Ishikawa (cell line): ENCODE measurements at regions not wholly inside any gene's neighbourhood (a gene's known extent, or its start where the extent isn't known, plus 50 kb on each side); places are given as distances from the start of the nearest gene placed in this dataset.

Experiments
- CEBPB ChIP-seq: IDR thresholded peaks from 2 replicates; pipeline ENCODE4 v1.6.1; 2012
- CREB1 ChIP-seq: IDR thresholded peaks from 2 replicates; pipeline ENCODE4 v1.6.1; 2012; ENCODE audit warnings: low read depth
- EGR1 ChIP-seq: IDR thresholded peaks from 2 replicates; pipeline ENCODE4 v1.6.1; 2012
- EP300 ChIP-seq: IDR thresholded peaks from 2 replicates; pipeline ENCODE4 v1.6.1; 2012; ENCODE audit warnings: borderline replicate concordance
- FOXM1 ChIP-seq: IDR thresholded peaks from 2 replicates; pipeline ENCODE4 v1.6.1; 2012; ENCODE audit warnings: low read depth, borderline replicate concordance
- NFIC ChIP-seq: IDR thresholded peaks from 2 replicates; pipeline ENCODE4 v1.6.1; 2012
- RAD21 ChIP-seq: IDR thresholded peaks from 2 replicates; pipeline ENCODE4 v1.6.1; 2012; ENCODE audit warnings: low read depth
- TAF1 ChIP-seq: IDR thresholded peaks from 2 replicates; pipeline ENCODE4 v1.6.1; 2012; ENCODE audit warnings: low read depth, mild to moderate bottlenecking
- TCF12 ChIP-seq: IDR thresholded peaks from 2 replicates; pipeline ENCODE4 v1.6.1; 2012; ENCODE audit warnings: low read depth
- TEAD4 ChIP-seq: IDR thresholded peaks from 2 replicates; pipeline ENCODE4 v1.6.1; 2012
- YY1 ChIP-seq: IDR thresholded peaks from 2 replicates; pipeline ENCODE4 v1.6.1; 2012; ENCODE audit warnings: low read depth
- ZBTB7A ChIP-seq: IDR thresholded peaks from 2 replicates; pipeline ENCODE4 v1.6.1; 2012; ENCODE audit warnings: low read depth
- TF ChIP-seq, protein P1 (sequence below): IDR thresholded peaks from 2 replicates; pipeline ENCODE4 v1.6.1; 2012
- TF ChIP-seq, protein P2 (sequence below): IDR thresholded peaks from 2 replicates; pipeline ENCODE4 v1.6.1; 2012; ENCODE audit warnings: low read depth, mild to moderate bottlenecking
- TF ChIP-seq, protein P3 (sequence below): IDR thresholded peaks from 2 replicates; pipeline ENCODE4 v1.6.1; 2012

DNA sequence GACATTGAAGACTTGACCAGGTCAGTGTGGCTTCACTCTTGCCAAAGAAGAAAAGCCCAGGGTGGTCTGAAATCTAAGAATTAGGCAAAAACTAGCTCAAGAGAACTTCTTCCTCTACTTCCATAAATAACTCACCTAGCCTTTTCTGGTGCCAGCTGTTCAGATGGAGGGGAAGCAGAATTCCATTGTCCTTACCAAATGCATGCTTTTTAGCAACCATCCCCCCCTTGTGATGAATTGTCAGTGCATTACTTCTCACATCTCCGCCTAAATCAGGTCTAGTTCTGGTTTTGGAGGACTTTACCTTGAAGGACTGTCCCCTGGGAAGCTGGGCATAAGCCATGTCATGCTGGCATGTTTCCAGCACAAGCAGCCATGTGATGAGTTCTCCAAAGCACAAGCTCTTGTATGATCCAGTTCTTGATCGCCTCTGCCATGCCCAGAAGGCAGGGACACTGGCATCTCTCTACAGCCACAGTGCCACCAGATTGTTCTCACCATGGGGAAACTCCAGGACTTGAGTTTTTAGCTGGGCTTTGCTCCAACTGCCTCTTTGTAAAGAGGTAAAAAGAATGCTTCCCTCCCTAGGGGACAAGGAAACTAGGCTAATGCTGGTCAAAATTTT, 96.4 kb upstream of the IL12A start:
- no peak for TF ChIP-seq CEBPB
- no peak for TF ChIP-seq TEAD4
- no peak for TF ChIP-seq FOXM1
- no peak for TF ChIP-seq YY1
- no peak for TF ChIP-seq NFIC
- TF ChIP-seq CREB1, result no peak
- TF ChIP-seq, protein P1, sequence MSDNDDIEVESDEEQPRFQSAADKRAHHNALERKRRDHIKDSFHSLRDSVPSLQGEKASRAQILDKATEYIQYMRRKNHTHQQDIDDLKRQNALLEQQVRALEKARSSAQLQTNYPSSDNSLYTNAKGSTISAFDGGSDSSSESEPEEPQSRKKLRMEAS, result no peak
- TF ChIP-seq, protein P2, sequence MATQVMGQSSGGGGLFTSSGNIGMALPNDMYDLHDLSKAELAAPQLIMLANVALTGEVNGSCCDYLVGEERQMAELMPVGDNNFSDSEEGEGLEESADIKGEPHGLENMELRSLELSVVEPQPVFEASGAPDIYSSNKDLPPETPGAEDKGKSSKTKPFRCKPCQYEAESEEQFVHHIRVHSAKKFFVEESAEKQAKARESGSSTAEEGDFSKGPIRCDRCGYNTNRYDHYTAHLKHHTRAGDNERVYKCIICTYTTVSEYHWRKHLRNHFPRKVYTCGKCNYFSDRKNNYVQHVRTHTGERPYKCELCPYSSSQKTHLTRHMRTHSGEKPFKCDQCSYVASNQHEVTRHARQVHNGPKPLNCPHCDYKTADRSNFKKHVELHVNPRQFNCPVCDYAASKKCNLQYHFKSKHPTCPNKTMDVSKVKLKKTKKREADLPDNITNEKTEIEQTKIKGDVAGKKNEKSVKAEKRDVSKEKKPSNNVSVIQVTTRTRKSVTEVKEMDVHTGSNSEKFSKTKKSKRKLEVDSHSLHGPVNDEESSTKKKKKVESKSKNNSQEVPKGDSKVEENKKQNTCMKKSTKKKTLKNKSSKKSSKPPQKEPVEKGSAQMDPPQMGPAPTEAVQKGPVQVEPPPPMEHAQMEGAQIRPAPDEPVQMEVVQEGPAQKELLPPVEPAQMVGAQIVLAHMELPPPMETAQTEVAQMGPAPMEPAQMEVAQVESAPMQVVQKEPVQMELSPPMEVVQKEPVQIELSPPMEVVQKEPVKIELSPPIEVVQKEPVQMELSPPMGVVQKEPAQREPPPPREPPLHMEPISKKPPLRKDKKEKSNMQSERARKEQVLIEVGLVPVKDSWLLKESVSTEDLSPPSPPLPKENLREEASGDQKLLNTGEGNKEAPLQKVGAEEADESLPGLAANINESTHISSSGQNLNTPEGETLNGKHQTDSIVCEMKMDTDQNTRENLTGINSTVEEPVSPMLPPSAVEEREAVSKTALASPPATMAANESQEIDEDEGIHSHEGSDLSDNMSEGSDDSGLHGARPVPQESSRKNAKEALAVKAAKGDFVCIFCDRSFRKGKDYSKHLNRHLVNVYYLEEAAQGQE, result no peak
- no peak for TF ChIP-seq TCF12
- no peak for TF ChIP-seq TAF1
- TF ChIP-seq ZBTB7A, result no peak
- TF ChIP-seq, protein P3, sequence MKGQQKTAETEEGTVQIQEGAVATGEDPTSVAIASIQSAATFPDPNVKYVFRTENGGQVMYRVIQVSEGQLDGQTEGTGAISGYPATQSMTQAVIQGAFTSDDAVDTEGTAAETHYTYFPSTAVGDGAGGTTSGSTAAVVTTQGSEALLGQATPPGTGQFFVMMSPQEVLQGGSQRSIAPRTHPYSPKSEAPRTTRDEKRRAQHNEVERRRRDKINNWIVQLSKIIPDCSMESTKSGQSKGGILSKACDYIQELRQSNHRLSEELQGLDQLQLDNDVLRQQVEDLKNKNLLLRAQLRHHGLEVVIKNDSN, result no peak

DNA sequence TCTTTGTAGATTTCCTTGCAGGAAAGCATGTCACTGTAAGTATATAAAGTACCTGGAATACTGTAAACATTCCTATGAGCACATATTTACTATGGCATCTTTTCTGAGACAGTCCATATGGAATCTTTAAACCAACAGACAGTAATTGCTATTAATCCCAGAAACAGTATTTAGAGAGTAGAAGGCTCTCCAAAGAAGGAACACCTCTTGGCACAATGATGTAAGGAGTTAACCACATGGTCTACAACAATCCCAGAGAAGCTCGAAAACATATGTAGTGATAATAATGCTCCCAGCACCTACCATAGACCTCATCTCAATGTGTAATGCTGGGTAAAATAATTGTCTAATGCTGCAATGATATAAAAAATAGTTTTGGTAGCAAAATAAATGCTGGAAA, 95.8 kb upstream of the IL12A start:
- no peak for TF ChIP-seq ZBTB7A
- TF ChIP-seq TCF12, result no peak
- TF ChIP-seq NFIC, result no peak
- TF ChIP-seq, protein P3, result no peak
- TF ChIP-seq, protein P2, result no peak
- no peak for TF ChIP-seq FOXM1
- no peak for TF ChIP-seq YY1
- TF ChIP-seq RAD21, result no peak
- no peak for TF ChIP-seq CEBPB
- TF ChIP-seq EGR1, result no peak
- no peak for TF ChIP-seq TEAD4

DNA sequence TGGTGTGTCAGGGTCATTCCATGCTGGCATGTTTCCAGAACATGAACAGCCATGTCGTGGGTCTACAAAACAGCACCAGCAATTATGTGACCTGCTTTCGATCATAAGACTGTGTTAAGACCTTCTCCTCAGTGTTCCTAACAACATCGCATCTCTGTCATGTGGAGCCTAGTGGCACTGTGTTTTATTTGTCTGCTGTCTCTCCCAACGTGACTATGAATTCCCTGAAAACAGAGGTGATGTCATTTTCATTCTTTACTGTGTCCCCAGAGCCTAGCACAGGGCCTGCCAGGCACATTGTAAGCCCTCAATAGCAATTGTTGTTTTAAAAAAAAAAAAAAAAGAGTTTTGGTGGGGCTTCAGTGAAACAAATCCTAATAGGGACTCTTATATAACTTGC, 94.2 kb upstream of the IL12A start:
- no peak for TF ChIP-seq CEBPB
- no peak for TF ChIP-seq TEAD4
- TF ChIP-seq RAD21, result no peak
- no peak for TF ChIP-seq YY1
- TF ChIP-seq FOXM1, result no peak
- no peak for TF ChIP-seq ZBTB7A

DNA sequence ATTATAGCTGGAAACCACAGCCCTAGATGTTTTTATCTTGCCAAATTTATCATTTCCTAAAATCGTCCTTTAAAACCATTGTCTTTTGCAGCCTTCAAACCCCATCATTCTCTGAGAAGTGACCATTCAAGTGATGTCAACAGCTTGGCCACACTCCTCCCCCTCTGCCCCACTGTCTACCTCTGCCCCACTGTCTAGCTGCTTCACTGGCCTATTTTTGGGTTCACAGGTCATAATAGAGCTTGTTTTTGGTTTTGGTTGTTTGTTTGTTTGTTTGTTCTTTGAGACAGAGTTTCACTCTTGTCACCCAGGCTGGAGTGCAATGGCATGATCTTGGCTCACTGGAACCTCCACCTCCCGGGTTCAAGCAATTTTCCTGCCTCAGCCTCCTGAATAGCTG, 93.2 kb upstream of the IL12A start:
- TF ChIP-seq, protein P2, result no peak
- TF ChIP-seq TEAD4, result no peak
- no peak for TF ChIP-seq YY1
- TF ChIP-seq RAD21, result no peak
- no peak for TF ChIP-seq EGR1
- no peak for TF ChIP-seq TAF1
- TF ChIP-seq FOXM1, result no peak
- no peak for TF ChIP-seq ZBTB7A
- no peak for TF ChIP-seq CEBPB
- no peak for TF ChIP-seq EP300
- TF ChIP-seq TCF12, result no peak
- TF ChIP-seq, protein P1, result no peak
- no peak for TF ChIP-seq NFIC
- TF ChIP-seq CREB1, result no peak
- TF ChIP-seq, protein P3, result no peak
